ENCODE measurements at regions not wholly inside any gene's neighbourhood (a gene's known extent, or its start where the extent isn't known, plus 50 kb on each side); places are given as distances from the start of the nearest gene placed in this dataset.

GRCh38 chr11:95418916-95419315, 187.9 kb upstream of the SESN3 start:
- WGBS (ENCODE audit: insufficient coverage) = no CpG with 5 or more reads among the region's 1 CpG
- Histone ChIP-seq H3K27me3 (replicated peaks in 1 of 4; ENCODE audit: control extremely low read depth in 1 of 4, control insufficient read depth in 3 of 4, insufficient read depth in 4 of 4, low read length in 3 of 4) (no peaks in the 10 kb centered on the region), H3K9ac (ENCODE audit: low read length) (no peak overlapping the region), H3K4me3 (ENCODE audit: control extremely low read depth in 1 of 5, extremely low read depth in 1 of 5, insufficient read depth in 1 of 5, low read depth in 2 of 5, low read length in 4 of 5) (no peak overlapping the region), H3K79me2 (ENCODE audit: control insufficient read depth, insufficient read depth, low read length) (no peaks in the 10 kb centered on the region), H2AFZ (ENCODE audit: insufficient read depth, low read depth, low read length, poor library complexity, severe bottlenecking) (no peak overlapping the region), H3K27ac (ENCODE audit: low read length in 2 of 2) (no peak overlapping the region), H3K4me2 (replicated peaks; ENCODE audit: low read depth, low read length, poor library complexity, severe bottlenecking) (no peak overlapping the region), H3K36me3 (replicated peaks in 1 of 2; ENCODE audit: control extremely low read depth in 1 of 2, control insufficient read depth in 1 of 2, extremely low read depth in 1 of 2, insufficient read depth in 2 of 2, low read length in 1 of 2) (no peaks in the 10 kb centered on the region), H3K9me3 (ENCODE audit: control extremely low read depth in 1 of 3, control insufficient read depth in 2 of 3, insufficient read depth in 1 of 3, low read length in 2 of 3) (no peaks in the 10 kb centered on the region), H3K4me1 (ENCODE audit: control insufficient read depth in 2 of 2, insufficient read depth in 2 of 2, low read length in 2 of 2) (no peaks in the 10 kb centered on the region), H4K20me1 (ENCODE audit: control insufficient read depth, insufficient read depth, low read length, poor library complexity, severe bottlenecking) (no peaks in the 10 kb centered on the region)
- no peak for ATAC-seq (ENCODE audit: low read depth)
- no peak for DNase-seq
- POLR2A ChIA-PET = no interaction called here
- Mint-ChIP-seq H3K4me1 (no peaks in the 10 kb centered on the region), H3K27me3 (no peaks in the 10 kb centered on the region), H3K27ac (no peak overlapping the region), H3K4me3 (no peak overlapping the region), H3K9me3 (ENCODE audit: insufficient read depth) (no peaks in the 10 kb centered on the region)
- intact Hi-C loops (cut with micrococcal nuclease) = loop anchor here (10.0 kb wide), 1 partner anchor 54 kb away; no protein-coding TSS in a partner anchor
- CTCF ChIA-PET = no interaction called here
- TF ChIP-seq CTCF (IDR thresholded peaks at IDR 0.05) = no peak

- DNase-seq = no peak
- ChIA-PET CTCF (no interaction called here), POLR2A (no interaction called here)
- Mint-ChIP-seq H3K4me3 (no peak overlapping the region), H3K9me3 (ENCODE audit: insufficient read depth) (no peaks in the 10 kb centered on the region), H3K4me1 (no peaks in the 10 kb centered on the region), H3K27me3 (no peaks in the 10 kb centered on the region), H3K27ac (no peak overlapping the region)
- Histone ChIP-seq H4K20me1 (ENCODE audit: control insufficient read depth, insufficient read depth, low read length, poor library complexity, severe bottlenecking) (no peaks in the 10 kb centered on the region), H3K36me3 (replicated peaks in 1 of 2; ENCODE audit: control extremely low read depth in 1 of 2, control insufficient read depth in 1 of 2, extremely low read depth in 1 of 2, insufficient read depth in 2 of 2, low read length in 1 of 2) (no peaks in the 10 kb centered on the region), H3K79me2 (ENCODE audit: control insufficient read depth, insufficient read depth, low read length) (no peaks in the 10 kb centered on the region), H3K27ac (ENCODE audit: low read length in 2 of 2) (no peak overlapping the region), H3K4me1 (ENCODE audit: control insufficient read depth in 2 of 2, insufficient read depth in 2 of 2, low read length in 2 of 2) (no peaks in the 10 kb centered on the region), H3K4me3 (ENCODE audit: control extremely low read depth in 1 of 5, extremely low read depth in 1 of 5, insufficient read depth in 1 of 5, low read depth in 2 of 5, low read length in 4 of 5) (no peak overlapping the region), H3K9me3 (ENCODE audit: control extremely low read depth in 1 of 3, control insufficient read depth in 2 of 3, insufficient read depth in 1 of 3, low read length in 2 of 3) (no peaks in the 10 kb centered on the region), H3K27me3 (replicated peaks in 1 of 4; ENCODE audit: control extremely low read depth in 1 of 4, control insufficient read depth in 3 of 4, insufficient read depth in 4 of 4, low read length in 3 of 4) (no peaks in the 10 kb centered on the region), H2AFZ (ENCODE audit: insufficient read depth, low read depth, low read length, poor library complexity, severe bottlenecking) (no peak overlapping the region), H3K9ac (ENCODE audit: low read length) (no peak overlapping the region), H3K4me2 (replicated peaks; ENCODE audit: low read depth, low read length, poor library complexity, severe bottlenecking) (no peak overlapping the region)
- intact Hi-C loops (cut with micrococcal nuclease) = loop anchor here (10.0 kb wide), 1 partner anchor 53 kb away; no protein-coding TSS in a partner anchor
- WGBS (ENCODE audit: insufficient coverage) = 100% methylated on average over 1 of the region's 1 CpG
- ATAC-seq (ENCODE audit: low read depth) = no peak
- no peak for TF ChIP-seq CTCF (IDR thresholded peaks at IDR 0.05)
- TF ChIP-seq EZH2 (IDR thresholded peaks at IDR 0.05; ENCODE audit: borderline replicate concordance, insufficient read depth, low read depth, low read length, poor library complexity, severe bottlenecking) = no peak
Observed at GRCh38 chr11:95417832-95418231, 186.8 kb upstream of the SESN3 start.

Measured in B cell (primary cell).